HCT116 (cell line): ENCODE measurements at regions not wholly inside any gene's neighbourhood (a gene's known extent, or its start where the extent isn't known, plus 50 kb on each side); places are given as distances from the start of the nearest gene placed in this dataset.

Experiments
- ATAC-seq: fragments of 200-7000 bp; cut with Tn5 transposase; 2 replicates; pipeline ENCODE4 v1.9.1; 2020; ENCODE audit warnings: mild to moderate bottlenecking, moderate library complexity
- BruUV-seq: library from RNA; stranded (reverse); fragments of 400-500 nt; replicated peaks from 2 replicates; lab custom pipeline; 2021; lab: Mats Ljungman, UMichigan
- CTCF ChIA-PET: fragments of 300-600 bp; sonication (Branson Sonifier 250); formaldehyde crosslinking; loops from one replicate; lab custom pipeline; 2021; ENCODE audit warnings: antibody characterized with exemption; lab: Charles Lee
- POLR2A ChIA-PET: fragments of 300-600, 350-600 bp; sonication (Branson Sonifier 250); formaldehyde crosslinking; loops from one replicate; lab custom pipeline; 2021; ENCODE audit warnings: antibody characterized with exemption; lab: Charles Lee
- RAD21 ChIA-PET, 2 experiments: fragments of 300-600 bp; sonication (Branson Sonifier 250); formaldehyde crosslinking; loops; one replicate each; lab custom pipeline; 2023; ENCODE audit warnings: low total read pairs in 2 of 2; ENCODE audit not compliant: uncharacterized antibody in 2 of 2, unreplicated experiment in 2 of 2, low non-redundant PET in 1 of 2; lab: Charles Lee
- DNase-seq: peaks from one replicate; pipeline ENCODE4 v3.0.0-alpha.2; 2010; ENCODE audit warnings: low read depth, low spot score
- H2AFZ ChIP-seq: fragments of 200-600 bp; shearing (Covaris generic), sonication (generic); 2 replicates; pipeline ENCODE4 v1.6.1; 2017; ENCODE audit warnings: low read depth, mixed run types, mixed read lengths, antibody characterized with exemption, low read length; ENCODE audit not compliant: poor library complexity, severe bottlenecking
- H3K27ac ChIP-seq: 2 replicates; pipeline ENCODE4 v1.5.1; 2012; ENCODE audit warnings: low read depth, low read length
- H3K27me3 ChIP-seq: fragments of 200-600 bp; sonication (generic); 2 replicates; pipeline ENCODE4 v1.6.1; 2016; ENCODE audit warnings: mixed run types, low read length, mixed read lengths; ENCODE audit not compliant: insufficient read depth
- H3K36me3 ChIP-seq, 2 experiments: fragments of 200-500 bp in 1 of 2; fragments of 200-600 bp in 1 of 2; sonication (Bioruptor generic) in 1 of 2; sonication (generic) in 1 of 2; 2 replicates each; pipeline versions ENCODE4 v1.5.1 to v1.6.1; 2014 to 2016; ENCODE audit warnings: low read length in 2 of 2, inconsistent platforms in 1 of 2, mixed read lengths in 1 of 2, mixed run types in 1 of 2; ENCODE audit not compliant: insufficient read depth in 2 of 2, control insufficient read depth in 1 of 2
- H3K4me1 ChIP-seq, 2 experiments: fragments of 200-600 bp in 1 of 2; sonication (generic) in 1 of 2; 2 replicates each; pipeline versions ENCODE4 v1.5.1 to v1.6.1; 2012 to 2017; ENCODE audit warnings: low read length in 2 of 2, inconsistent platforms in 1 of 2, mild to moderate bottlenecking in 1 of 2, mixed read lengths in 1 of 2, mixed run types in 1 of 2, moderate library complexity in 1 of 2; ENCODE audit not compliant: insufficient read depth in 2 of 2, control insufficient read depth in 1 of 2
- H3K4me2 ChIP-seq: fragments of 200-600 bp; sonication (generic); 2 replicates; pipeline ENCODE4 v1.6.1; 2017; ENCODE audit warnings: mixed run types, low read length, mixed read lengths
- H3K4me3 ChIP-seq, 2 experiments: fragments of 200-600 bp in 1 of 2; sonication (generic) in 1 of 2; replicated peaks in 1 of 2; 2 replicates each; pipeline ENCODE4 v1.5.1; 2011 to 2016; ENCODE audit warnings: low read length in 2 of 2, control low read depth in 1 of 2, low read depth in 1 of 2, mild to moderate bottlenecking in 1 of 2, mixed read lengths in 1 of 2, mixed run types in 1 of 2
- H3K79me2 ChIP-seq: fragments of 200-600 bp; sonication (generic); 2 replicates; pipeline ENCODE4 v1.6.1; 2017; ENCODE audit warnings: mild to moderate bottlenecking, mixed run types, low read length, moderate library complexity, mixed read lengths; ENCODE audit not compliant: insufficient read depth
- H3K9ac ChIP-seq: fragments of 200-600 bp; sonication (generic); 2 replicates; pipeline ENCODE4 v1.6.1; 2016; ENCODE audit warnings: low read length, mixed read lengths
- H3K9me2 ChIP-seq: fragments of 200-600 bp; sonication (generic), shearing (Covaris generic); 2 replicates; pipeline ENCODE4 v1.6.1; 2017; ENCODE audit warnings: mixed run types, mild to moderate bottlenecking, moderate library complexity; ENCODE audit not compliant: insufficient read depth
- H3K9me3 ChIP-seq, 2 experiments: fragments of 200-500 bp in 1 of 2; fragments of 200-600 bp in 1 of 2; sonication (Bioruptor generic) in 1 of 2; sonication (generic) in 1 of 2; 2 replicates each; pipeline ENCODE4 v1.6.1; 2014 to 2017; ENCODE audit warnings: low read length in 2 of 2, mixed read lengths in 2 of 2, inconsistent platforms in 1 of 2, low read depth in 1 of 2, mild to moderate bottlenecking in 1 of 2, mixed run types in 1 of 2, moderate library complexity in 1 of 2; ENCODE audit not compliant: control insufficient read depth in 1 of 2, insufficient read depth in 1 of 2
- H4K20me1 ChIP-seq: fragments of 200-600 bp; sonication (generic), shearing (Covaris generic); 2 replicates; pipeline ENCODE4 v1.6.1; 2017; ENCODE audit warnings: mixed run types, mild to moderate bottlenecking, moderate library complexity; ENCODE audit not compliant: insufficient read depth
- EZH2phosphoT487 ChIP-seq: fragments of 200-600 bp; IDR thresholded peaks from 2 replicates; pipeline ENCODE4 v1.6.1; 2018; ENCODE audit warnings: antibody characterized with exemption, borderline replicate concordance
- JUND ChIP-seq: IDR thresholded peaks from 2 replicates; pipeline ENCODE4 v1.6.1; 2012
- POLR2A ChIP-seq: IDR thresholded peaks from 2 replicates; pipeline ENCODE4 v1.7.0; 2011; ENCODE audit warnings: borderline replicate concordance; ENCODE audit not compliant: insufficient read depth, insufficient read length; ENCODE audit errors: extremely low read depth
- RAD21 ChIP-seq: IDR thresholded peaks from 2 replicates; pipeline ENCODE4 v1.6.1; 2012; ENCODE audit warnings: low read depth, mild to moderate bottlenecking
- SIN3A ChIP-seq: IDR thresholded peaks from 2 replicates; pipeline ENCODE4 v1.6.1; 2012; ENCODE audit warnings: low read depth
- SRF ChIP-seq: IDR thresholded peaks from 2 replicates; pipeline ENCODE4 v1.6.1; 2012; ENCODE audit warnings: low read depth
- TCF7L2 ChIP-seq: IDR thresholded peaks from 2 replicates; pipeline ENCODE4 v1.7.0; 2011; ENCODE audit warnings: borderline replicate concordance, inconsistent platforms; ENCODE audit not compliant: insufficient read depth, insufficient read length; ENCODE audit errors: extremely low read depth
- ZFX ChIP-seq: fragments of 450-650 bp; IDR thresholded peaks from 2 replicates; pipeline ENCODE4 v1.6.1; 2017
- ZNF274 ChIP-seq: fragments of 200-500 bp; sonication (Bioruptor generic); IDR thresholded peaks from 2 replicates; pipeline ENCODE4 v1.6.1; 2014; ENCODE audit warnings: mild to moderate bottlenecking, low read depth, low read length, inconsistent platforms
- intact Hi-C: fragments of 100-400 bp; cut with micrococcal nuclease; formaldehyde crosslinking; loops from 2 replicates; pipeline ENCODE4 v1.10.0; 2022
- TF ChIP-seq, protein P1 (sequence below): IDR thresholded peaks from 2 replicates; pipeline ENCODE4 v1.6.1; 2011; ENCODE audit warnings: mild to moderate bottlenecking, low read length, moderate library complexity; ENCODE audit not compliant: insufficient replicate concordance; ENCODE audit errors: extremely low read depth
- TF ChIP-seq, protein P2 (sequence below): IDR thresholded peaks from 2 replicates; pipeline ENCODE4 v1.6.1; 2012
- TF ChIP-seq, protein P3 (sequence below): IDR thresholded peaks from 2 replicates; pipeline ENCODE4 v1.6.1; 2012
- TF ChIP-seq, protein P4 (sequence below): IDR thresholded peaks from 2 replicates; pipeline ENCODE4 v1.6.1; 2012; ENCODE audit warnings: low read depth
- TF ChIP-seq, protein P5 (sequence below), 3 experiments: fragments of 200-600 bp in 1 of 3; sonication (generic) in 1 of 3; IDR thresholded peaks in 2 of 3; conservative IDR thresholded peaks in 1 of 3; 2 replicates each; pipeline ENCODE4 v1.5.1; 2012 to 2017; ENCODE audit warnings: low read depth in 2 of 3, low read length in 2 of 3, antibody characterized with exemption in 1 of 3, borderline replicate concordance in 1 of 3, control low read depth in 1 of 3, mild to moderate bottlenecking in 1 of 3, mixed read lengths in 1 of 3, mixed run types in 1 of 3, moderate library complexity in 1 of 3; ENCODE audit not compliant: insufficient read depth in 1 of 3

DNA sequence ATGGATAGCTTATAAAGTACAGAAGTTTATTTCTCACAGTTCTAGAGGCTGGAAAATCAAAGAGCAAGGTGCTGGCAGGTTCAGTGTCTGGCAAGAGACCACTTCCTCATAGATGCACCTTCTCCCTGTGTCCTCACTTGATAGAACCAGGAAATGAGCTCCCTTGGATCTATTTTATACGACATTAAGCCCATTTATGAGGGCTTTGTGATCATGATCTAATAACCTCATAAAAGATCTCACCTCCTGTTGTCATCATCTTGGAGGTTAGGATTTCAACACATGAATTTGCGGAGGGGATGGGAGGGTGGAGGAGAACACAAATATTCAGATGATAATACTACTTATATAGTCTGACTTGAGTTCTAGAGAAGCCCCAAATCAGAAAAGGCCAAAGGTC, 222.1 kb upstream of the SNX7 start:
- Histone ChIP-seq H3K9me2 (no peaks in the 10 kb centered on the region), H3K4me2 (no peak overlapping the region), H3K9ac (no peak overlapping the region), H4K20me1 (no peaks in the 10 kb centered on the region), H3K36me3 (no peaks in the 10 kb centered on the region), H3K4me1 (no peaks in the 10 kb centered on the region), H2AFZ (no peak overlapping the region), H3K4me3 (no peak overlapping the region), H3K79me2 (no peaks in the 10 kb centered on the region), H3K27me3 (no peaks in the 10 kb centered on the region), H3K9me3 (no peaks in the 10 kb centered on the region), H3K27ac (no peak overlapping the region)
- no peak for ATAC-seq
- BruUV-seq: no TSS peak
- intact Hi-C loops: no loop called here
- CTCF ChIA-PET: no interaction called here
- TF ChIP-seq POLR2A: no peak
- TF ChIP-seq TCF7L2: no peak
- TF ChIP-seq EZH2phosphoT487: no peak
- TF ChIP-seq, protein P1, sequence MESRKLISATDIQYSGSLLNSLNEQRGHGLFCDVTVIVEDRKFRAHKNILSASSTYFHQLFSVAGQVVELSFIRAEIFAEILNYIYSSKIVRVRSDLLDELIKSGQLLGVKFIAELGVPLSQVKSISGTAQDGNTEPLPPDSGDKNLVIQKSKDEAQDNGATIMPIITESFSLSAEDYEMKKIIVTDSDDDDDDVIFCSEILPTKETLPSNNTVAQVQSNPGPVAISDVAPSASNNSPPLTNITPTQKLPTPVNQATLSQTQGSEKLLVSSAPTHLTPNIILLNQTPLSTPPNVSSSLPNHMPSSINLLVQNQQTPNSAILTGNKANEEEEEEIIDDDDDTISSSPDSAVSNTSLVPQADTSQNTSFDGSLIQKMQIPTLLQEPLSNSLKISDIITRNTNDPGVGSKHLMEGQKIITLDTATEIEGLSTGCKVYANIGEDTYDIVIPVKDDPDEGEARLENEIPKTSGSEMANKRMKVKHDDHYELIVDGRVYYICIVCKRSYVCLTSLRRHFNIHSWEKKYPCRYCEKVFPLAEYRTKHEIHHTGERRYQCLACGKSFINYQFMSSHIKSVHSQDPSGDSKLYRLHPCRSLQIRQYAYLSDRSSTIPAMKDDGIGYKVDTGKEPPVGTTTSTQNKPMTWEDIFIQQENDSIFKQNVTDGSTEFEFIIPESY: no peak
- TF ChIP-seq JUND: no peak
- TF ChIP-seq, protein P2, sequence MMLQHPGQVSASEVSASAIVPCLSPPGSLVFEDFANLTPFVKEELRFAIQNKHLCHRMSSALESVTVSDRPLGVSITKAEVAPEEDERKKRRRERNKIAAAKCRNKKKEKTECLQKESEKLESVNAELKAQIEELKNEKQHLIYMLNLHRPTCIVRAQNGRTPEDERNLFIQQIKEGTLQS: no peak
- no peak for TF ChIP-seq RAD21
- TF ChIP-seq SRF: no peak
- no peak for TF ChIP-seq ZNF274
- TF ChIP-seq, protein P3, sequence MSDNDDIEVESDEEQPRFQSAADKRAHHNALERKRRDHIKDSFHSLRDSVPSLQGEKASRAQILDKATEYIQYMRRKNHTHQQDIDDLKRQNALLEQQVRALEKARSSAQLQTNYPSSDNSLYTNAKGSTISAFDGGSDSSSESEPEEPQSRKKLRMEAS: no peak
- TF ChIP-seq, protein P4, sequence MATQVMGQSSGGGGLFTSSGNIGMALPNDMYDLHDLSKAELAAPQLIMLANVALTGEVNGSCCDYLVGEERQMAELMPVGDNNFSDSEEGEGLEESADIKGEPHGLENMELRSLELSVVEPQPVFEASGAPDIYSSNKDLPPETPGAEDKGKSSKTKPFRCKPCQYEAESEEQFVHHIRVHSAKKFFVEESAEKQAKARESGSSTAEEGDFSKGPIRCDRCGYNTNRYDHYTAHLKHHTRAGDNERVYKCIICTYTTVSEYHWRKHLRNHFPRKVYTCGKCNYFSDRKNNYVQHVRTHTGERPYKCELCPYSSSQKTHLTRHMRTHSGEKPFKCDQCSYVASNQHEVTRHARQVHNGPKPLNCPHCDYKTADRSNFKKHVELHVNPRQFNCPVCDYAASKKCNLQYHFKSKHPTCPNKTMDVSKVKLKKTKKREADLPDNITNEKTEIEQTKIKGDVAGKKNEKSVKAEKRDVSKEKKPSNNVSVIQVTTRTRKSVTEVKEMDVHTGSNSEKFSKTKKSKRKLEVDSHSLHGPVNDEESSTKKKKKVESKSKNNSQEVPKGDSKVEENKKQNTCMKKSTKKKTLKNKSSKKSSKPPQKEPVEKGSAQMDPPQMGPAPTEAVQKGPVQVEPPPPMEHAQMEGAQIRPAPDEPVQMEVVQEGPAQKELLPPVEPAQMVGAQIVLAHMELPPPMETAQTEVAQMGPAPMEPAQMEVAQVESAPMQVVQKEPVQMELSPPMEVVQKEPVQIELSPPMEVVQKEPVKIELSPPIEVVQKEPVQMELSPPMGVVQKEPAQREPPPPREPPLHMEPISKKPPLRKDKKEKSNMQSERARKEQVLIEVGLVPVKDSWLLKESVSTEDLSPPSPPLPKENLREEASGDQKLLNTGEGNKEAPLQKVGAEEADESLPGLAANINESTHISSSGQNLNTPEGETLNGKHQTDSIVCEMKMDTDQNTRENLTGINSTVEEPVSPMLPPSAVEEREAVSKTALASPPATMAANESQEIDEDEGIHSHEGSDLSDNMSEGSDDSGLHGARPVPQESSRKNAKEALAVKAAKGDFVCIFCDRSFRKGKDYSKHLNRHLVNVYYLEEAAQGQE: no peak
- no peak for TF ChIP-seq SIN3A
- TF ChIP-seq, protein P5, sequence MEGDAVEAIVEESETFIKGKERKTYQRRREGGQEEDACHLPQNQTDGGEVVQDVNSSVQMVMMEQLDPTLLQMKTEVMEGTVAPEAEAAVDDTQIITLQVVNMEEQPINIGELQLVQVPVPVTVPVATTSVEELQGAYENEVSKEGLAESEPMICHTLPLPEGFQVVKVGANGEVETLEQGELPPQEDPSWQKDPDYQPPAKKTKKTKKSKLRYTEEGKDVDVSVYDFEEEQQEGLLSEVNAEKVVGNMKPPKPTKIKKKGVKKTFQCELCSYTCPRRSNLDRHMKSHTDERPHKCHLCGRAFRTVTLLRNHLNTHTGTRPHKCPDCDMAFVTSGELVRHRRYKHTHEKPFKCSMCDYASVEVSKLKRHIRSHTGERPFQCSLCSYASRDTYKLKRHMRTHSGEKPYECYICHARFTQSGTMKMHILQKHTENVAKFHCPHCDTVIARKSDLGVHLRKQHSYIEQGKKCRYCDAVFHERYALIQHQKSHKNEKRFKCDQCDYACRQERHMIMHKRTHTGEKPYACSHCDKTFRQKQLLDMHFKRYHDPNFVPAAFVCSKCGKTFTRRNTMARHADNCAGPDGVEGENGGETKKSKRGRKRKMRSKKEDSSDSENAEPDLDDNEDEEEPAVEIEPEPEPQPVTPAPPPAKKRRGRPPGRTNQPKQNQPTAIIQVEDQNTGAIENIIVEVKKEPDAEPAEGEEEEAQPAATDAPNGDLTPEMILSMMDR (IDR thresholded peaks at IDR 0.05 in 2 of 3, conservative IDR thresholded peaks at IDR 0.05 in 1 of 3; ENCODE audit: borderline replicate concordance in 1 of 3, insufficient read depth in 1 of 3, low read depth in 2 of 3, low read length in 2 of 3): no peak
- TF ChIP-seq ZFX: no peak
- RAD21 ChIA-PET: no interaction called here
- POLR2A ChIA-PET: no interaction called here
- no peak for DNase-seq
